Gastroesophageal sphincter (tissue), 3 donors: ENCODE measurements at regions not wholly inside any gene's neighbourhood (a gene's known extent, or its start where the extent isn't known, plus 50 kb on each side); places are given as distances from the start of the nearest gene placed in this dataset.
"Not testable (repeated sequence)": the region's sequence is repeated elsewhere in the genome, so short reads cannot be mapped to it uniquely, and the experiment has no call there.

Source experiments
- CTCF ChIP-seq, 4 experiments: fragments of 200-600 bp in 2 of 4; fragments of 450-650 bp in 2 of 4; sonication (generic) in 1 of 4; IDR thresholded peaks; one replicate each; pipeline ENCODE4 v1.5.1; 2017 to 2019; ENCODE audit warnings: antibody characterized with exemption in 4 of 4, mild to moderate bottlenecking in 2 of 4, moderate library complexity in 2 of 4
- EP300 ChIP-seq: sonication (generic); formaldehyde crosslinking; IDR thresholded peaks from one replicate; pipeline ENCODE4 v1.6.1; 2017; ENCODE audit warnings: antibody characterized with exemption, mild to moderate bottlenecking
- POLR2A ChIP-seq, 2 donors: fragments of 450-650 bp; IDR thresholded peaks; one replicate each; pipeline ENCODE4 v1.6.1; 2017; ENCODE audit warnings: antibody characterized with exemption in 2 of 2, mild to moderate bottlenecking in 2 of 2, moderate library complexity in 1 of 2
- POLR2AphosphoS5 ChIP-seq: sonication (generic); formaldehyde crosslinking; IDR thresholded peaks from one replicate; pipeline ENCODE4 v1.6.1; 2017; ENCODE audit warnings: antibody characterized with exemption

- TF ChIP-seq CTCF (IDR thresholded peaks at IDR 0.05); EP300; POLR2AphosphoS5; POLR2A (IDR thresholded peaks at IDR 0.05): not testable (repeated sequence)
These were observed 61.6 kb upstream of the POTEH start for GRCh38 chr22:15628224-15628623.
